GM12892 (cell line): ENCODE measurements at regions not wholly inside any gene's neighbourhood (a gene's known extent, or its start where the extent isn't known, plus 50 kb on each side); places are given as distances from the start of the nearest gene placed in this dataset.
"Not testable (repeated sequence)": the region's sequence is repeated elsewhere in the genome, so short reads cannot be mapped to it uniquely, and the experiment has no call there.

Experiments
- POLR2A ChIP-seq: IDR thresholded peaks from 2 replicates; pipeline ENCODE4 v1.6.1; 2011; ENCODE audit warnings: low read depth, low read length, control low read depth
- POLR2AphosphoS5 ChIP-seq: IDR thresholded peaks from 2 replicates; pipeline ENCODE4 v1.6.1; 2011; ENCODE audit warnings: low read depth, low read length, control low read depth

DNA sequence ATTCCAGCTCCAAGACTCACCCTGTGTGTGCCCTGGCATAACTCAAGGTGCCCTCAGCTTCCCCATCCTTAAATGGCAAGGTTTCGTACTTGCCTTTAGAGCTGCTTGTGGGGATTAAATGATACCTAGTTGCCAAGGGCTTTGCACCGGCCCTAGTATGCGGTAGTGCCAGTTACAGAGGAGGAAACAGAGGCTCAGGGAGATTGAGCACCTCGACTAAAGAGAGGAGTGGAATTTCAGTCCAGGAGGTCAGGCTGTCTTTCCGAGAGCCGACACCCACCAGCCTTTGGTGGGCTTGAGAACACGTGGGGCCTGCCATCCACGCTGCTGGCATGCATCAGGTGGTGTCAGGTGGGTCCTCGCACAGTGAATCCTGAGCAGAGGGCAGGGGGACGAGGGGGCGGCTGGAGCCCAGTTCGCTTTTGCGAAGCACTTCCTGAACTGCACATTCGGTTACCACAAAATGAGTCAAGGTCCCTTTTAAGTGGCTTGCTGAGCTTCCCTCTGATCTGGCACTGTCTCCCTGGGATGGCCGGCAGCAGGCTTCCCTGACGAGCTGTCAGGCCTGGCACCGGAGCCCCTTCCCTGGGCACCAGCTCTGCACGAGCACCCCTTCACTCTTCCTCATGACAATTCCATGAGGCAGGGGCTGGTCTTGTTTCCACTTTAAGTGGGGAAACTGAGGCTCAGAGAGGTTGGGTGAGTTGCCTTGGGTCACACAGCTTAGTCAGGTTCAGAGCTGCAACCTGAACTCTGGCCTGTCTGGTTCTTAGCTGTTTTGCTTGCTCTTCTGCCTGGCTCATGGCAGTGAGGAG, 291.4 kb downstream of the BCL2L11 start:
- TF ChIP-seq POLR2A, POLR2AphosphoS5: not testable (repeated sequence)
